Femur (tissue), 1 donor: ENCODE measurements at regions not wholly inside any gene's neighbourhood (a gene's known extent, or its start where the extent isn't known, plus 50 kb on each side); places are given as distances from the start of the nearest gene placed in this dataset.
"Not testable (repeated sequence)": the region's sequence is repeated elsewhere in the genome, so short reads cannot be mapped to it uniquely, and the experiment has no call there.

Experiments
- DNase-seq: peaks from one replicate; pipeline ENCODE4 v3.0.0-alpha.2; 2017

DNA sequence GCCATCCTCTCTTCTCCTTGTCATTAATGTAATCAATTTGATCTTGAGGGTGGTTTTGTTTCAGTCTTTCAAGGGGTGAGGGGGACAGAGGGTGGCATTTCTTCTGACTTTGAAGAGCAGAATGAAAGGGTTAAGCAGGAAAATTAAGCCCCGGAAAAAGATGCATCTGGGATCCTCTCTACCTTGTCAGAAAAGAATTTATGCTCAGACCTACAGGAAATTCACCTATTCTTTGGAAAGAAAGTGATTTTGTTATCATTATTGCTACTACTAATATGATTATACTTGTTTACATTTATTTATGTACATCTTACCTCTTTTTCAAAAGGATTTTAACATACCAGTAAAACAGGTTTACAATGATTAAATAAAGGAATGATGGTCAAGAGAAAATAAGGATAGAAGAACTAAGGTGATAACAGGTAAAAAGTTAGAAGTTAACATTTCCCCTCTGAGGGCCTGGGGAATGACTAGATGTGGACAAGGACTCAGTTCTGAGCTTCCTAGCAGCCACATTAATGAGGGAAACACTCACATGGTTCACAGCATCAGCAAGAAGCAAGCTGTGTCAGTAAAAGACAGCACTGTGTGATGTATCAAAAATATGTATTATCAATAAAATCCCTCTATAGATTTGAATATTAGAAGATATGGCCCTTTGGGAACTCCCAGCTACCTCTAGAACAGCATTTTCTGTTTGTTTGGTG, 151.4 kb downstream of the MYCN start:
- no peak for DNase-seq

- DNase-seq = no peak
Observed at GRCh38 chr2:16090650-16091575, 150.6 kb downstream of the MYCN start.

GRCh38 chr2:16089491-16089890, 149.1 kb downstream of the MYCN start:
- DNase-seq = not testable (repeated sequence)

- no peak for DNase-seq
Observed at GRCh38 chr2:16088802-16089112, 148.4 kb downstream of the MYCN start.

- DNase-seq = no peak
Observed at GRCh38 chr2:16088035-16088801, 147.9 kb downstream of the MYCN start.

GRCh38 chr2:16086136-16086535, 145.8 kb downstream of the MYCN start:
- not testable (repeated sequence) for DNase-seq

DNA sequence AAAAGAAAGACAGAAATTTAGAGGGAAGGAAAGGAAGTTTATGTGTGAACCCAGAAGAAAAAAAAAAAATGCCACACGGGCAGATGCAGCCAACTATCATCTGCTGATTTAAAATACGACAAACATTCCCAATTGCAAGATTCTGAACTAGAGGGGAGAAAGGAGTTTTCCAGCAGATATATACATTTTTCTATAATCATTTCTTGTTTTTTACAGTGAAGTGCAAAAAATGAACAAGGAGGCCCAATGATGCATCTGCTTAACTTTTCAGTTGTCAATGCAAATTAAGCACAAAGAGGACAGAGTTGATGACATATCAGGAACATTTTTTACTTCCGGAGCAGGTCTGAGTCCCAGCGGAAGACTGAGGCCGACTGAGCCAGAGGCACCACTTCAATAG, 144.7 kb downstream of the MYCN start:
- no peak for DNase-seq

GRCh38 chr2:16084274-16084673, 143.9 kb downstream of the MYCN start:
- no peak for DNase-seq

DNA sequence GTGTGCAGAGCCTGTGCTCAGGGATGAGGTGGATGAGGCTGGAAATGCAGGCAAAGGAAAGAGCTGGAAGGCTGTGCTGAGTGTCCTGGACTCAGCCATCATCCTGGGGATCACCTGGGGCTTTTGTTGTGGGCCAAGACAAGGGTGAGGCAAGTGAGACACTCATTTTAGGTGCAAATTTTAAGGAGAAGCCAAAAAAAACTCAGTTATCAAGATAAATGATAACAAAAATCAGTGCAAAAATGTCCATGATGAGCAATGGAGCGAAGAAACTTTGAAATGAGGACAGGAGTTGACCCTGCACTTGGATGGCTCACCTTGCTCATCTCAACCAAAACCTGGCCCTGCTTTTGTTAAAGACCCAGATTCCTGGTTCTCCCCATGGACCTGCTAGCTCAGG, 141.9 kb downstream of the MYCN start:
- no peak for DNase-seq

GRCh38 chr2:16081316-16082200, 141.2 kb downstream of the MYCN start:
- no peak for DNase-seq

GRCh38 chr2:16080516-16080915, 140.2 kb downstream of the MYCN start:
- no peak for DNase-seq

DNA sequence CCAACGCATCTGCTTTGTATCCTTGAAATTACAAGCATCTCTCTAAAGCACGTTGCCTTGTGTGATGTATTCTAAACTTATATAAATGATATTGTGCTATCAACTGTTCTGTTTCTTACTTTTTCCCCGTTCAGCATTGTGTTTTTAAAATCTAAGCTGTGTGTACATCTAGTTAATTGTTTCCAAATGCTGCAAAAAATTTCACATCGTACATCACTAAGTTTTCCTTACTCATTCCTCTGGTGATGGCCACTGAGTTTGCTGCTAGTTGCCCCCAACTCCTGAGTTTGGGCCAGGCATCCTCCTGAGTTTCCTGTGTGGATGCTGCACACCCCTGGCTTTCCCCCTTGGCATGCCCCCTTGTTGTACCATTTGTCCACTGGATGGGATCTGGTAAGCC, 139.7 kb downstream of the MYCN start:
- DNase-seq = no peak

- no peak for DNase-seq
Observed at GRCh38 chr2:16079637-16080036, 139.3 kb downstream of the MYCN start.

DNA sequence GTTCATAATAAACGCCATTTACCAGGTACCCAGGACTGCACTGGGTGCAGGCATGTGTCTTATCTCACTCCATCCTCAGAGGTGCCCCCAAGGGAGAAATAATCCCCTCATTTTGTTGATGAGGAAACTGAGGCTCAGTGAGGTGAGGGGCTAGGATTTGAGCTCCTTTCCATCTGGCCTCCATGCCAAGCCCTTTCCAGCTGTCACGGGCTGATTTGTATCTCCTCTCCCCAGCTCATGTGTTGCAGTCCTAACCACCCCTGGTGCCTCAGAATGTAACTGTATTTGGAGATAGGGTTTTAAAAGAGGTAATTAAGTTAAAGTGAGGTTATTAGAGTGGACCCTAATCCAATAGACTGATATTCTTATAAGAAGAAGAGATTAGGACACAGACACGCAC, 137.3 kb downstream of the MYCN start:
- DNase-seq = no peak

DNA sequence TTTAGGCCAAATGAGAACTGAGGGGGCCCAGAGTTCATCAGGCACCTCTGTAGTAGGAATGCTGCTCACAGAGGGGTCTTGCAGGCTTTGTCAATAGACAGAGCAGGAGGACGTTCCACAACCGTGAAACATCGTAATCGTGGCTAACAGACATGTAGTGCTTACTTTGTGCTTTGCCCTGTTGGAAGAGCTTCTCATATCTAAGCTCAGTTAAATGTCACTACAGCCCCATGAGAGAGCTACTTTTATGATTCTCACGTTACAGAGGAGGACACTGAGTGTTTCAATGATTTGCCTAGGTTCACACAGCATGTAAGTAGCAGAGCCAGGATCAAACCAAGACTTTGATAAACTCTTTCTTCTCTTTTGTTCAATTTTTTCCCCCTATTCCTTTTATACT, 136.6 kb downstream of the MYCN start:
- no peak for DNase-seq

DNA sequence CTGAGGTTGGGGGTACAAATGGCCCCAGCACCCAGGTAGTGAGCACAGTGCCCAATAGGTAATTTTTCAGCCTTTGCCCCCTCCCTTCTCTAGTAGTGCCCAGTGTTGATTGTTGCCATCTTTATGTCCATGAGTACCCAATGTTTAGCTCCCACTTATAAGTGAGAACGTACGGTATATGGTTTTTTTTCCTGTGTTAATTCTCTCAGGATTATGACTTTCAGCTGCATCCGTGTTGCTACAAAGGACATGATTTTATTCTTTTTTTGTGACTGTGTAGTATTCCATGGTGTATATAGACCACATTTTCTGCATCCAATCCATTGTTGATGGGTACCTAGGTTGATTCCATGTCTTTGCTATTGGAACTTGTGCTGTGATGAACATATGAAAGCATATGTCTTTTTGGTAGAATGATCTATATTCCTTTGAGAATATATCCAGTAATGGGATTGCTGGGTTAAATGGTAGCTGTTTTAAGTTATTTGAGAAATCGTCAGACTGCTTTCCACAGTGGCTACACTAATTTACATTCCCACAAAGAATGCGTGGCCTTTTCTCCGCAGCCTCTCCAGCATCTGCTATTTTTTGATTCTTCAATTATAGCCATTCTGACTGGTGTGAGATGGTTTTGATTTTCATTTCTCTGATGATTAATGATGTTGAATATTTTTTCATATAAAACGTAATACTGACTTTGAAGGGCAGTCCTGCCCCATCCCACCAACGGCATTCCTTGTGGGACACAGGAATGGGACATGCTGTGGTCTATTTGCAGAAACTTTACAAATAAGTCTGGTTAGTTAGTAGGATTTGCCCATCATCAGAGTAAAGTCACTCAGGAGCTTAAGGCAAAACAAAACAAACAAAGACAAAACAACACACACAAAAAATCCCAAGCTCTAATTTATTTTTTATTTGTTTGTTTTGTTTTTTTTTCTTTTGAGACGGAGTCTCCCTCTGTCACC, 135.0 kb downstream of the MYCN start:
- no peak for DNase-seq

DNA sequence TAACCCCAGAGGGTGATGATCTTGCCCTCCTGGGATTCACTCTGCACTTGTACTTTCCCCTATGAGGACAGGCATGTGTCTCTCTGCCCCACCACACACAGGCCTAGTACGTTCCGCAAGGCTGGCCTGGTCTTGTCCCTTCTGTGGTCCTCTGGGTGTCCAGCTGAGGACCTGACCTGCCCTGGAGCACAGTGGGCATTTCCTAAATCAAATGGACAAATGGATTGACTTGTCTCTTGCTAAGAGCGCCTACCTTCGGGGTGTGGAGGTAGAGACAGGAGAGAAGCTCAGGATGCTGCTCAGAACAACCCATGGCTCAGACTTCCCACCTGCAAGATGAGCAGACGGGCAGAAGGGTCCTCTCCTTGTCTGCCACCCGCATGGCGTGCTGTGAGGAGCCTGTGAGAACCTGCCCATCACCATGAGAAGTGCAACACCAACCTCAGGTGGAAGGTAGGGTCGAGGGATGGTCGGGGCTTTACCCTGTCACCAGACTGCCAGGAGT, 133.6 kb downstream of the MYCN start:
- no peak for DNase-seq

DNA sequence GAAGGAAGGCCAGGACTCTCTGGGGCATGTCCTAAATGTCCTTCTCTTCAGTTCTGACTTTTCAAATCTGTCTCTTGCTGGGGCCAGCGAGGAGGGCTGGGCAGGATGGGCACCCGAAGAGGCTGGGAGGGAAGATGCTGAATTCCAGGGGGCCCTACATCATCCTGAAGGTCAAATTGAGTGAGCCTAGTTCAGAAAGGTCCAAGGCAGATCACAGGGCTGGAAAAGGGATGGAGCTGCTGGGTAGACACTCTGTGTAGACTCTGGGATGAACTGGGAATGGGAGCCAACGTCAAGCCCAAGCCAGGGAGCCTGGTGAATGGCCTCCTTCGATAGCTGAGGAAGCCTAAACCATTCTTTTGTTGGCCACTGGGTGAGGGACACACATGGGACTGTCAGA, 133.1 kb downstream of the MYCN start:
- no peak for DNase-seq

DNA sequence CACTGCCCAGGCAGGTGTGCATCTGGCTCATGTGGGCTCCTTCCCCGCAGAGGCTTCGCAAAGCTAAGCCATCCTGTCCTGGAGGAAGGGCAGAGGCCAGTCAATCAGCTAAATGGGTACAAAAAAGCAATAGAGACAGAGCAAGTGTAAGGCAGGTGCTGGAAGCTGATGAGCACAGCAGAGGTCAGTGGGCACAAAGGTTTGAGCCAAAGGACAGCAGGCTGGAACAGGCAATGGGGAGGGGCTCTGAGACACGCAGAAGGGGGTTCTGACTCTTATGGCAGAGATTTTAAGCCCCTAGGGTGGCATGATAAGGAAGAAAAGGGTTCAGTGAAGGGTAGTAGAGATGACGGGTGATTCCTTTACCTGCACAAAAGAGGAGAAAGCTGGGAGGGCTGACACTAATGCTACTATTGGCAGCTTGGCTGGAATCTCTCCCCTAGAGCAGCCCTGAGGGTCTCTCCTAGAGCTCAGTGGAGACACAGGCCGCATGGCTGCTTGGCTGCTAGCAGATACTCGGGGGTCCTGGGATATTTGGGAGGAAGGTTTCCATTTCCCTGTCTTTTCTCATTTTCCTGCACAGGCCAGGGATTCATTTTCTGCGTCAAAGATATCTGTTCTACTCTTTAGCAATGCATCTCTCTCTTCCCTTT, 132.4 kb downstream of the MYCN start:
- DNase-seq = no peak

DNA sequence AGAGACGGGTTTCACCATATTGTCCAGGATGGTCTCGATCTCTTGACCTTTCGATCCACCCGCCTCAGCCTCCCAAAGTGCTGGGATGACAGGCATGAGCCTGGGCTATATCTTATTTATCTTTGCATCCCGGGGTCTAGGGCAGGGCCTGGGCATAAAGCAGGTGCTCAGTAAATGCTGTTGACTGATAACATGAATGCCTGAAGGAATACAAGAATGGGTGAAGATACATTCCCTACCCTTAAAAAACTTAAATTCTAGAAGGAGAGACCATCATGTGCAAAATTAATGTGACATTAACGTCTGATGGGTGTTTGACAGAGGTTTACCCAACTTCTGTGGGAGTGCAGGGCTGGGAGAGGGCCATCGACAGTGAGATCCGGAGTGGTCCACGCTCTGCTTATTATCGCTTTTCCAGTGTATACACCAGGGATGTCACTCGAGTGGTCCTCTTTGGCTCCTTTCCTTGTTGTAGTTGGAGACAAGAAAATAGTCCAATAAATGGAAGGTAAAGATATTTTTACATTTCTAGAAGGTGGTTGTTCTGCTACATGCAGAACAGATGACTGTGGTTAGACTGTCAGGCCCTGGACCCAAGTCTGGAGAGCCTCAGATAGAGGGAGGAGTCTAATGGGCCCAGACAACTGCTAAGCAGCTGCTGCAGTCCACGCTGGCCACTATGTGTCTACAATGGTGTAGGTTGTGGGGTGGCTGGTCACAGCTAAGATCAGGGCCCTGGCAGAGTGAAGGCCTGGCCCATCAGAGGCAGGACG, 131.7 kb downstream of the MYCN start:
- DNase-seq = no peak
